ENCODE measurements at regions not wholly inside any gene's neighbourhood (a gene's known extent, or its start where the extent isn't known, plus 50 kb on each side); places are given as distances from the start of the nearest gene placed in this dataset.

DNA sequence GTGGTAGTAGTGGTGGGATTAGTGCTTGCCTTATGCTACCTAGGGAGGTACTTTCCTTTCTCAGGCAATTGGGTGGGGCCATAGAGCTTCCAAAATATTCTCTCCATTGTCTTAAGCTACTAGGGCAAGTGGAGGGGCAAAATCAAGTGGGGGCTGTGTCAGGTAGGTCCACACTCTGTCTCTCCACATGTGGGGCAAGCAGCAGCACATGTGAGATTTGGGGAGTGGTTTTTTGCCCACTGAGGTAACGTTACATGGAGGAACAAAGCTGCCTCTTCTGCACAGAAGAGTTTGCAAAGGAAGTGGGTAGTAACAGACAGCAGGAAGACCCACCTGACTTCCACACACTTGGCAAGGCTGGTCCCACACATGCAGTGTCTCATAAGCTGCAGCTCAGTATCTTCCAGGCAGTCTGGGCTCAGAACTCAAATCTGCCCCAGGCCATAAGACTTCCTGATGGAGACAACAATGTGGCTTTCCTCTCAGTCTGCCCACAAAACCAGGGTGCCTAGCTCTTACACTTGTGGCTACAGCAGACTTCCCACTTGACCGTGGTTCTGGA, 1581.5 kb upstream of the PCDH20 start:
- DNase-seq: no peak

DNA sequence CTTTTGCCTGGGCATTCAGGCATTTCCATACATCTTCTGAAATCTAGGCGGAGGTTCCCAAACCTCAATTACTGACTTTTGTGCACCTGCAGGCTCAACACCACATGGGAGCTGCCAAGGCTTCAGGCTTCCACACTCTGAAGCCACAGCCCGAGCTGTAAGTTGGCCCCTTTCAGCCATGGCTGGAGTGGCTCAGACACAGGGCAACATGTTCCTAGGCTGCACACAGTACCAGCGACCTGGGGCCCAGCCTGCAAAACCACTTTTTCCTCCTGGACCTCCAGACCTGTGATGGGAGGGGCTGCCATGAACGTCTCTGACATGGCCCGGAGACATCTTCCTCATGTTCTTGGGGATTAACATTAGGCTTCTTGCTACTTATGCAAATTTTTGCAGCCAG, 1558.2 kb upstream of the PCDH20 start:
- DNase-seq: no peak

- DNase-seq: no peak
These were observed 1548.9 kb upstream of the PCDH20 start for GRCh38 chr13:62964522-62964921.

GRCh38 chr13:62960723-62961122, 1545.1 kb upstream of the PCDH20 start:
- DNase-seq: no peak

- DNase-seq: no peak
These were observed 1518.2 kb upstream of the PCDH20 start for GRCh38 chr13:62933809-62934208.

DNA sequence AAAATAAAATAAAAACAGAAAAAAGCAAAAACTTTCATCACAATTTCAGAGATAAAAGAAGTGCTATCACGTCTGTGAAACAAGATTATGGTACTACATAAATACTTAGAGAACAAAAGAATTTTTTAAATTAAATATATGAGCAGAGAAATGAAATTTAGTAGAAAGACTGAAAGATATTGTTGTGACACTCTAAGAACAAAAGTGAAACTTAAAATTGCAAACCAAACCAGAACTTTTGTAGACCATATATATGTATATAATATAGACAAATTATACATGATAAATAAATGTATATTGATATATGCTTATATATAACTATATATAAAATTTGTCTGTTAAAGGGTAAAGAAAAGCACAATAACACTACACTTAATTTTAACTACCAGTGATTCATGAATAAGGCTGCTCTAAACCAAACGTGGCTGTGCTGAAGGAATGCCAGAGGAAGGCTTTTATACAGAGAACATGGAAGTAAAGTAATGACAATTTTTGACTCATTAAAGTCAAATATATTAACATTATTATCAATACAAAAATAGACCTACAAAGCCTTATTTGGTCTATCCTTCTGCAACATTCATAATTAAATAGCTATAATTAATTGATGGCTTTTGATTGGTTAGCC, 1516.7 kb upstream of the PCDH20 start:
- DNase-seq: no peak

DNA sequence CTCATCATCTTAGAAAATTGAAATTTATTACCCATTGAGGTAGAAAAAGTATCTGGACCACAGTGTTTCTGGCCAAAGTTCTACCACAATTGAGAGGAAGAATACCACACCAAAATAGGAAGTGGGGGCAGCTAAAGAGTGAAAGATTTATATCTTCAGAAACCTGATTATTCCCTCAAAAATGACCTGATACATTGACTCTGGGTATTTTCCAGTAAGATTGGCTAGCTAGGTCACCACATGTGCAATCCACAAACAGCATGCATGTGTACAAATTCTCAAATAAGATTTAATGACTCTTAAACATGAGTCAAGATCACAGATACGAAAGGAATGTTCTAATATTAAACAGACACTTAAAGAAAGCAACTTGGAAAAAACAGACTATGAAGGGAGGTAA, 1516.2 kb upstream of the PCDH20 start:
- DNase-seq: no peak

GRCh38 chr13:62924395-62924794, 1508.7 kb upstream of the PCDH20 start:
- DNase-seq: no peak

DNA sequence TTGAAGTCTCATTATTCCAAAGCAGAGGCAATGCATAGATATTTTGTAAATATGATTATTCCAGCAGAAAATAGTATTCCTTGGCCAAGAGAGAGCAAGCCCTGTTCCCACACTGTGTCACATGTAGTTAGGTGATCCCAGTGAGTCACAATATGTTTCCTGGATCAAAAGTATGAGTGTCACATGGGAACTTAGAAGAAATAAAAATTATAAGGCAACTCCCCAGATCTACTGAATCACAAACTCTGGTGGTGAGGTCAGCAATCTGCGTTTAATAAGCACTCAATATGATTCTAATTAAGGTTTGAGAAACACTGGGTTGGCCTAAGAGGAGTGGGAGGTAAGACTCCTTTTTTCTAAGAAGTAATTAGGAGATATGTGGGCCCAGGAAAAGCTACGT, 1504.5 kb upstream of the PCDH20 start:
- no peak for DNase-seq

GRCh38 chr13:62919491-62919890, 1503.8 kb upstream of the PCDH20 start:
- DNase-seq: no peak

GRCh38 chr13:62910541-62911060, 1495.0 kb upstream of the PCDH20 start:
- peak; percentile 78 for DNase-seq

DNA sequence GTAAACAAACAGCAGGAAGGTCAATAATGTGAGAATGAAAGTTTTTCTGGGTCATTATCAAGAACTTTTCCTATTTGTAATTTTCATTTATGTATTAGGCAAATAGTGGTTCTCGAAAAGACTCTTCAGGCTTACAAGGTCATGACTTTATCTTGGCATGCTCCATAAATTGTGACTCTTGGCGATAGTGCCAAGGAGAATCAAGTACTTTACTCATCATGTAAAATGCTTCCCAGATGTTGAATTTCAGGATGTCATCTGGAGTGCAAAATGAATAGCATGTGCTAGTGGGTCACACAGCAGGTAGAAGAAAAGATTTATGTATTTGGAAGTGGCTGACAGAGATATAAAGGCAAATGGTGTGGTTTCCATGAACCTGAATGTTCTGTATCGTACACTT, 1492.7 kb upstream of the PCDH20 start:
- no peak for DNase-seq

DNA sequence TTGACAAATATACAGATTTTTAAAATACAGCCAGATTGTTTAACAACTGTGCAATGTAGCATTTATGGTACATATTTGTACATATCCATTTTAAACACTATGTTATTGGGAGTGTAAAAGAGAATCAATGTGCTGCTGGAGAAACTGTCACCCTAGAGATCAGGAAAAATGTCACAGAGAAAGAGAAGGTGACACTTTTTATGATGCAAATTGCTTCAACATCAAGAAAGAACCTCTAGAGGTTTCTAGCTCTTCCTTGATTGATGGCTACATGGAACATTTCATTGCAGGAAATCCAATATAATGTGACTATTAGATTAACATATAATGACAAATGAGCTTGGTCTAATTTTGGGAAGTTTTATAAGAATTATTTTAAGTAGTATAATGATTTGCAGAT, 1491.2 kb upstream of the PCDH20 start:
- no peak for DNase-seq

GRCh38 chr13:62906469-62906868, 1490.8 kb upstream of the PCDH20 start:
- DNase-seq: no peak

- DNase-seq: no peak
These were observed 1471.4 kb upstream of the PCDH20 start for GRCh38 chr13:62887046-62887445.

DNA sequence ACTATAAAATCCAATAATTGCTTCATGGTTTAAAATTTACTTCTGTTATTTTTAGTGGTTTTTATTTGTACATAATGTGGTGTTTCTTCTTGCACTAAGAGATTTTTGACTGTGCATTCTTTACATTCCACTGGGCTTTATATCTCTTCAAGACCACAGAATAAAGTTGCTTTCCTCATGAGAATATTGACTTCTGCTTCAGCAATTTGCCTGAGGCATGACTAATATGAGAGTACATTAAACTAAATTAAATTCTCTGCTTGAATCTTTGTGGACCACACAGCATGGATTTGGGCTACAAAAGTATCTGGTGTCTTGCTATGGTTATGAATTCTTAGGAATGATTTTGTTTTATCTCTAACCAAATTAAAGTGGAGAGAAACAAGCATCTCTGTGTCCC, 1463.4 kb upstream of the PCDH20 start:
- no peak for DNase-seq

- peak; percentile 94 for DNase-seq
These were observed 1459.5 kb upstream of the PCDH20 start for GRCh38 chr13:62875118-62875640.

DNA sequence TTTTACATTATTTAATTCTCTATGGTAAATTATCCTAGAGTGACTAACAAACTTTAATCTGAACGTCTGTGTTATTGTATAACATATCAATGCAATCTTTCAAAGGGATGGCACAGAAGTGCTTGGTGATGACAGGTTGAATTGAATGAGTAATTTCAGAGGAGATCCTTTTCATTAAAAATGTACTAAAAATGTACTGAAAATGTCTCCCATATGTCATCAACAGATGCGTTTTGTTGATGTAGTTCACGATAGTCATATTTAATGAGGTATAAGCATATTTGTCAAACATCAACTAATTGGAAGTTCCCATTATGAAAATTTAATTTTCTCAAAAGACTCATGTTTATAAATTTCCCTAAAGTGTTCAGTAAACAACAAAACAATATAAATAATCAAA, 1434.7 kb upstream of the PCDH20 start:
- no peak for DNase-seq

- no peak for DNase-seq
These were observed 1431.9 kb upstream of the PCDH20 start for GRCh38 chr13:62847520-62847919.

DNA sequence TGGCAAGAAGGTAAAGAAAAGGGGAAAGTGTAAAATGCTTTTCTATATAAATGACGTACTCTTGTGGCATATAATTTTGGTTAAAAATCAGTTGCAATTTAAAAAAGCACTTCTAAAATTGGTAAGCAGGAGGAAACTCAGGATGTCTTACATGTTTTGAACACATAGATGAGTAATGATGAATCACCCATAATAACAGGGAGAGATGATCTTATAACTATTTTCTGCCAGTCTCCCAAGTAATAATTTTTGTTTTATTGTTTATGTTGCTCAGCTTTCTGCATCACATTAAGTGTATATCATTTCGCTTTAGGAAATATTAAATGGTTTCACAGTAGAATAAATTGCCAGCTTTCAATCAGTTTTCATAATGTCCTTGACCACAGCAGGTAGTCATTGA, 1430.7 kb upstream of the PCDH20 start:
- no peak for DNase-seq

DNA sequence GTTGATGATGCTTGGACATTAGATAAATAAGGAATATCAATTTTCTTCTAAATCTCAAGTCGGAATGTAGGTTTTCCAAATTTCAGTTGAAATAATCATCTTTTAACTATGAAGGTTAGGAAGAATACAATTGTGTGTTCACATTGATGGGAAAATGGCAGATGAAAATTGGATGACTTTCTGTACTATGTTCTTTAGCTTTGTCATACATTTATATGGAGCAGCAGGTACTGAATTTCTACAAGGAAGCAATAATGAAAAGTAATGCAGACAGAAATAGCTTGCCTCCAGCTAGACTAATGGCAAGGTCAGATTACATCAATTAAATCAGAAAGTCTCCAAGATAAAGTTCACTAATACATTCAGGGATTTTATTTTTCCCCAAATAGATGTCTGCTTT, 1423.7 kb upstream of the PCDH20 start:
- no peak for DNase-seq

- no peak for DNase-seq
These were observed 1423.3 kb upstream of the PCDH20 start for GRCh38 chr13:62838929-62839328.

DNA sequence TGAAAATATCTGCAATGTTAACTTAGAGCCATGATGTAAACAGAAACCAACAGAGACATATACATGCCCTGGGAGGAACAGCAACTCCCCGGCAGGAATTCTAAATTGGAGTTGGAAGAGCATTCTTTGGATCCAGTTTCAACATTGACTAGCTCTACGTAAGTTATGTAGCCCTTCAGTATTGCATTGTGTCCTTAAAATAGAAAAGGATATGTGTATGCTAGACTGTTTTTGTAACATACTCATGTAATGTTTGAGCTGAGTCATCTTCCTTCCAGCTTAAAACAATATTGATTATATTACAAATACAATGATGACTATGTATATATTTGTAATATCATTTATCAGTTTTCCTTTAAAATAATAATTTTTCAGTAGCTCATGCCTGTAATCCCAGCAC, 1422.2 kb upstream of the PCDH20 start:
- no peak for DNase-seq

DNA sequence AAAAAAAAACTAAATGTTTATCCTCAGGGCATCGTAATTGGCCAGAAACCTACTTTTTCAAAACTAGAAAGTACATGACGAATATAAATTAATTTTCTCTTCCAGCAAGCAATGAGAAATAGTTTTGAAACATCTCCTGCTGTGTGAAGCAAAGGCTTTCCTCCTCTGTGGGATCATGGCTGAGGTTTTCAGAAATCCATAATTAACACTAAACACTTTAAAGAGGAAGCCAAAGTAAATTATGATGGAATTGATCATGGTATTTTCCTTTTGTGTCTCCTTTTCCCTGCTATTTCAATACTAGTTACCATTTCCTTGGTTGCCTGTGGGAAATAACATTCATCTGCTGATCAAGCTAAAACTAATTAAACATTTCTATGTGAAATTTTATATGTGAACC, 1413.8 kb upstream of the PCDH20 start:
- no peak for DNase-seq

GRCh38 chr13:62799931-62800436, 1384.3 kb upstream of the PCDH20 start:
- no peak for DNase-seq
